ENCODE measurements at regions not wholly inside any gene's neighbourhood (a gene's known extent, or its start where the extent isn't known, plus 50 kb on each side); places are given as distances from the start of the nearest gene placed in this dataset.
"Not testable (repeated sequence)": the region's sequence is repeated elsewhere in the genome, so short reads cannot be mapped to it uniquely, and the experiment has no call there.

GRCh38 chr5:103745353-103746065 is 182.9 kb upstream of the NUDT12 start:
- no peak for DNase-seq (ENCODE audit: low read depth)
- H3K4me3 ChIP-seq (ENCODE audit: low read depth, low read length), result no peak overlapping the region
- in situ Hi-C loops (cut with HindIII; ENCODE audit: low sequenced_read_pairs), result no loop called here
- no peak for TF ChIP-seq CTCF (IDR thresholded peaks at IDR 0.05; ENCODE audit: low read depth, low read length, missing control alignments)

- in situ Hi-C loops (cut with HindIII; ENCODE audit: low sequenced_read_pairs), result no loop called here
- no peak overlapping the region for H3K4me3 ChIP-seq (ENCODE audit: low read depth, low read length)
- DNase-seq (ENCODE audit: low read depth), result peak; percentile 94
- TF ChIP-seq CTCF (IDR thresholded peaks at IDR 0.05; ENCODE audit: low read depth, low read length, missing control alignments), result no peak
Observed at GRCh38 chr5:103744159-103744558, 181.6 kb upstream of the NUDT12 start.

GRCh38 chr5:103743421-103743820 is 180.8 kb upstream of the NUDT12 start:
- in situ Hi-C loops (cut with HindIII; ENCODE audit: low sequenced_read_pairs), result no loop called here
- TF ChIP-seq CTCF (IDR thresholded peaks at IDR 0.05; ENCODE audit: low read depth, low read length, missing control alignments), result no peak
- no peak for DNase-seq (ENCODE audit: low read depth)
- no peak overlapping the region for H3K4me3 ChIP-seq (ENCODE audit: low read depth, low read length)

- H3K4me3 ChIP-seq (ENCODE audit: low read depth, low read length), result no peak overlapping the region
- in situ Hi-C loops (cut with HindIII; ENCODE audit: low sequenced_read_pairs), result no loop called here
- TF ChIP-seq CTCF (IDR thresholded peaks at IDR 0.05; ENCODE audit: low read depth, low read length, missing control alignments), result no peak
- no peak for DNase-seq (ENCODE audit: low read depth)
Observed at GRCh38 chr5:103741984-103742383, 179.4 kb upstream of the NUDT12 start.

GRCh38 chr5:103736343-103736742 is 173.8 kb upstream of the NUDT12 start:
- in situ Hi-C loops (cut with HindIII; ENCODE audit: low sequenced_read_pairs); DNase-seq (ENCODE audit: low read depth); H3K4me3 ChIP-seq (ENCODE audit: low read depth, low read length): not testable (repeated sequence)

- in situ Hi-C loops (cut with HindIII; ENCODE audit: low sequenced_read_pairs), result no loop called here
- no peak for TF ChIP-seq CTCF (IDR thresholded peaks at IDR 0.05; ENCODE audit: low read depth, low read length, missing control alignments)
- no peak for DNase-seq (ENCODE audit: low read depth)
- H3K4me3 ChIP-seq (ENCODE audit: low read depth, low read length), result no peak overlapping the region
Observed at GRCh38 chr5:103724271-103724670, 161.7 kb upstream of the NUDT12 start.

- in situ Hi-C loops (cut with HindIII; ENCODE audit: low sequenced_read_pairs), result no loop called here
- DNase-seq (ENCODE audit: low read depth), result no peak
- TF ChIP-seq CTCF (IDR thresholded peaks at IDR 0.05; ENCODE audit: low read depth, low read length, missing control alignments), result no peak
- no peak overlapping the region for H3K4me3 ChIP-seq (ENCODE audit: low read depth, low read length)
Observed at GRCh38 chr5:103721183-103721582, 158.6 kb upstream of the NUDT12 start.
